Psoas muscle (tissue), 7 donors: ENCODE measurements at regions not wholly inside any gene's neighbourhood (a gene's known extent, or its start where the extent isn't known, plus 50 kb on each side); places are given as distances from the start of the nearest gene placed in this dataset.

Source experiments
- ATAC-seq, 4 donors: fragments of 200-7000 bp; cut with Tn5 transposase; one replicate each; pipeline ENCODE4 v1.9.1; 2020; ENCODE audit warnings: moderate library complexity in 3 of 4, mild to moderate bottlenecking in 2 of 4
- DNase-seq, 2 donors: peaks; one replicate each; pipeline ENCODE4 v3.0.0-alpha.2; 2020
- H3K27ac ChIP-seq: fragments of 200-600 bp; one replicate; pipeline ENCODE4 v1.8.0; 2022
- H3K27me3 ChIP-seq, 3 donors: fragments of 200-600 bp in 1 of 3; one replicate each; pipeline versions ENCODE4 v1.6.1 to v1.8.0; 2013 to 2022; ENCODE audit warnings: low read length in 2 of 3, mild to moderate bottlenecking in 2 of 3, moderate library complexity in 1 of 3; ENCODE audit not compliant: insufficient read depth in 3 of 3
- H3K36me3 ChIP-seq, 2 donors: fragments of 200-600 bp in 1 of 2; one replicate each; pipeline versions ENCODE4 v1.6.1 to v1.8.0; 2013 to 2022; ENCODE audit warnings: low read depth in 1 of 2, mild to moderate bottlenecking in 1 of 2, moderate library complexity in 1 of 2; ENCODE audit not compliant: insufficient read depth in 1 of 2
- H3K4me1 ChIP-seq: fragments of 200-600 bp; one replicate; pipeline ENCODE4 v1.8.0; 2022
- H3K4me3 ChIP-seq: fragments of 200-600 bp; one replicate; pipeline ENCODE4 v1.8.0; 2022; ENCODE audit warnings: mild to moderate bottlenecking
- H3K9me3 ChIP-seq: fragments of 200-600 bp; one replicate; pipeline ENCODE4 v1.8.0; 2022
- WGBS, 3 donors: extraction: QIAGEN DNeasy Blood & Tissue Kit; methylation state at CpG; one replicate each; pipeline versions ENCODE4 v1.1.6 to v1.1.7; 2013; 5-methylcytosine and 5-hydroxymethylcytosine counted together
- intact Hi-C, 2 donors: fragments of 100-400 bp; cut with DNase I; formaldehyde crosslinking; loops; one replicate each; pipeline versions ENCODE4 v1.11.0 to v1.14.2; 2022
- TF ChIP-seq, protein P1 (sequence below): fragments of 200-600 bp; IDR thresholded peaks from one replicate; pipeline ENCODE4 v1.8.0; 2022; ENCODE audit warnings: antibody characterized with exemption
- donor health status: healthy with polysubstance abuse.
- donor health status: DM: no; HTN: no; CAD: no; lungs with moderate emphysema.
- donor health status: Bipolar disorder and iron deficiency.
- donor health status: healthy.
- donor health status: DM: yes; HTN: yes; CAD: no.
- donor health status: DM: no; HTN: no; CAD: no.
- donor health status: DM: yes; HTN: yes; CAD: no.

DNA sequence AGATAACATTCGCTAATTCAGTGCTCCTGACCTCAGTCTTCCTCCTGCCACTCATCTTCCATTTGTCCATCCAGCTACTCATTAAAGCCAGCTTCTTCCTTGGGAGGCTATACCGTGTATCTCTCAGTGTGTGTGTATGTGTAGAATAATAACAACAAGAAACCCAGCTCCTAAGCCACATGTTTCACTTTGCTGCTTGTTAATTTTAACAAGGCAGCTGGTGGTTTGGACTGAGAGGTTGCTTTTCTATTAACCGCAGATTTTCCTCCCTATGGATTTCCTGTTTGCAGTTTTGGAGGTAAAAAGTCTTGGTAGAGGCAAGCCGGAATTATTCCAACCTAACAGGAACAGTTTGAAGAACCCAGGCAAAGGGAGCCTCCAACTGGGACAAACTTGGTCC is 165.0 kb downstream of the ADAMTS15 start:
- 90 to 91% (median 90%) methylated on average over 4 of the region's 4 CpGs for WGBS, 3 donors
- intact Hi-C loops = no loop called here

DNA sequence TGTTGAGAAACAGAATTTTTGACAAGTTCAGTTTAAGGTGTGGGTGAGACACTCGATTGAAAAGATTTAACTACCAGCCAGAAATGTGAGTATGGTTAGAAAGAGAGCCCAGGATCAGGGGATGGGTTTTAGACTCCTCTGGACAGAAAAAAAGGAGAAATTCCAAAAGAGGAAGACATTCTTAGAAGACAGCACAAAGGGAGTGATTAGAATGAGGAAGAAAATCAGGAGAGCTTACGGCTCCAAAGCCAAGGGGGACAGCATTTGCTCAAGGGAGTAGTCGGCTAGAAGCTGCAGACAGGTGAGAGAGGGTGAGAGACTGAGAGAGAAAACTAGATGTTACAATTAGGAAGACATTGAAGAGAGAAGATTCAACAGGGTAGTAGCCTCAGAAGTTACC is 166.1 kb downstream of the ADAMTS15 start:
- no peak for ATAC-seq
- intact Hi-C loops = no loop called here
- TF ChIP-seq, protein P1, sequence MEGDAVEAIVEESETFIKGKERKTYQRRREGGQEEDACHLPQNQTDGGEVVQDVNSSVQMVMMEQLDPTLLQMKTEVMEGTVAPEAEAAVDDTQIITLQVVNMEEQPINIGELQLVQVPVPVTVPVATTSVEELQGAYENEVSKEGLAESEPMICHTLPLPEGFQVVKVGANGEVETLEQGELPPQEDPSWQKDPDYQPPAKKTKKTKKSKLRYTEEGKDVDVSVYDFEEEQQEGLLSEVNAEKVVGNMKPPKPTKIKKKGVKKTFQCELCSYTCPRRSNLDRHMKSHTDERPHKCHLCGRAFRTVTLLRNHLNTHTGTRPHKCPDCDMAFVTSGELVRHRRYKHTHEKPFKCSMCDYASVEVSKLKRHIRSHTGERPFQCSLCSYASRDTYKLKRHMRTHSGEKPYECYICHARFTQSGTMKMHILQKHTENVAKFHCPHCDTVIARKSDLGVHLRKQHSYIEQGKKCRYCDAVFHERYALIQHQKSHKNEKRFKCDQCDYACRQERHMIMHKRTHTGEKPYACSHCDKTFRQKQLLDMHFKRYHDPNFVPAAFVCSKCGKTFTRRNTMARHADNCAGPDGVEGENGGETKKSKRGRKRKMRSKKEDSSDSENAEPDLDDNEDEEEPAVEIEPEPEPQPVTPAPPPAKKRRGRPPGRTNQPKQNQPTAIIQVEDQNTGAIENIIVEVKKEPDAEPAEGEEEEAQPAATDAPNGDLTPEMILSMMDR = no peak
- DNase-seq = no peak
- Histone ChIP-seq H3K9me3 (no peaks in the 10 kb centered on the region), H3K4me1 (peaks cover 6% of the 10 kb centered on the region), H3K27me3 (peaks cover 0 to 2% (median 0%) of the 10 kb centered on the region in 3 donors), H3K4me3 (no peak overlapping the region), H3K36me3 (no peaks in the 10 kb centered on the region), H3K27ac (no peak overlapping the region)
- 86 to 91% (median 89%) methylated on average over 3 of the region's 3 CpGs for WGBS, 3 donors

More for the DNA sequence above, 165.0 kb downstream of the ADAMTS15 start:
- DNase-seq = no peak
- Histone ChIP-seq H3K4me1 (peaks cover 10% of the 10 kb centered on the region), H3K4me3 (no peak overlapping the region), H3K36me3 (no peaks in the 10 kb centered on the region), H3K9me3 (no peaks in the 10 kb centered on the region), H3K27ac (no peak overlapping the region), H3K27me3 (no peaks in the 10 kb centered on the region)
- no peak for ATAC-seq
- TF ChIP-seq, protein P1 = no peak

DNA sequence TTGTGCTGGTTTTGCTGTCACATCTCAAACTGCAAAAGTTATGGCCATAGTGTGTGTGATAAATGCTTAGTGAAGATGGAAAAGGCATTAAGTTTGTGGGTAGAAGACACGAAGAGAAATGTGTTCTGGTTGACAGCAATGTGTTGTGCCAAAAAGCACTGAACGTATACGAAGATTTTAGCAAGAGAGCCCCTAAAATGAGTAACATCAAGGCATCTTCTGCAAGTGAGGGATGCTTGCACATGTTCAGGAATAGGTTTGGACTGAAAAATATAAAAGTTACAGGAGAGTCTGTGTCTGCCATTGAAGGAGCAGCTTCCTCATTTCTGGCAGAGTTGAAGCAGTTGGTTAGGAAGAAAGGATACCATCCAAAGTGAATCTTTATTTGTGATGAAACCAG is 167.1 kb downstream of the ADAMTS15 start:
- Histone ChIP-seq H3K4me3 (no peak overlapping the region), H3K27me3 (peaks cover 0 to 2% (median 0%) of the 10 kb centered on the region in 3 donors), H3K4me1 (peaks cover 4% of the 10 kb centered on the region), H3K9me3 (no peaks in the 10 kb centered on the region), H3K36me3 (no peaks in the 10 kb centered on the region), H3K27ac (no peak overlapping the region)
- 71 to 78% (median 77%) methylated on average over 3 of the region's 3 CpGs for WGBS, 3 donors
- intact Hi-C loops = no loop called here
- ATAC-seq (no peak), DNase-seq (no peak)
- TF ChIP-seq, protein P1 = no peak

DNA sequence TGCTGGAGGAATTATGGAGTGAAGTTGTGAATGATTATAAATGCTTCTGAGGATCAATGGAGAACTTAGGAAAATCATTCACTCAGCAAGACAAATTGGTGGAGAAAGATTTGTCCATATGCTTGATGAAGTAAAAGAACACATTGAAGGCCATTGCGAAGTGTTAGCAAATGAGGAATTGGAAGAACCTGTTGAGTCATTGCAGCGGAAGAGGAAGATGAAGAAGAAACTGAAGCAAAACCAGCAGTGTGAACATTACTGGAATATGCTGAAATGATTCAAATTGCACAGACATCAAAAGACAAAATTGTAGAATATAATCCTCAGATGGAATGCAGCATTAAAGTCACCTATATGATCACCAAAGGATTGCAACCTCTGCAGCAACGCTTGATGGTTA is 168.1 kb downstream of the ADAMTS15 start:
- H3K27ac ChIP-seq = no peak overlapping the region
- TF ChIP-seq, protein P1 = no peak
- H3K36me3 ChIP-seq = no peaks in the 10 kb centered on the region
- no peak for DNase-seq
- H3K27me3 ChIP-seq = peaks cover 0 to 2% (median 0%) of the 10 kb centered on the region in 3 donors
- 89 to 98% (median 94%) methylated on average over 3 of the region's 3 CpGs for WGBS, 3 donors
- peaks cover 4% of the 10 kb centered on the region for H3K4me1 ChIP-seq
- no peak for ATAC-seq
- no peaks in the 10 kb centered on the region for H3K9me3 ChIP-seq
- intact Hi-C loops = no loop called here
- H3K4me3 ChIP-seq = no peak overlapping the region

DNA sequence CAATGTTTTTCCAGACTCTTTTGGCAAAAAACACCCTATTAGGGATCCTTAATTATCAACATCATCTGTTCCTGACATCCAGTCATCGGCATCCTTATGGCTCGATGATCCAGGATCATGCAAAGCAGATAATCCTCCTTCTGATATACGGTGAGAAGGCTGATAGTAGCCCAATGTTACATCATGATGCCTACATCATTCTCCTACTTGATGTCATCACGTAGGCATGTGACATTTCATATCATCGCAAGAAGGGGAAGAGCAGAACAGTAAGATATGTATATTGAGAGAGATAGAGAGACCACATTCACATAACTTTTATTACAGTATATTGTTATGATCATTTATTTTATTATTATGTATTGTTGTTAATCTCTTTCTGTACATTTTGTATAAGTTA is 168.6 kb downstream of the ADAMTS15 start:
- Histone ChIP-seq H3K4me3 (no peak overlapping the region), H3K36me3 (no peaks in the 10 kb centered on the region), H3K9me3 (no peaks in the 10 kb centered on the region), H3K4me1 (peaks cover 4% of the 10 kb centered on the region), H3K27me3 (peaks cover 0 to 2% (median 0%) of the 10 kb centered on the region in 3 donors), H3K27ac (no peak overlapping the region)
- TF ChIP-seq, protein P1 = no peak
- DNase-seq (no peak), ATAC-seq (no peak)
- intact Hi-C loops = no loop called here
- WGBS, 3 donors = 90 to 96% (median 92%) methylated on average over 5 of the region's 5 CpGs
